ENCODE measurements at regions not wholly inside any gene's neighbourhood (a gene's known extent, or its start where the extent isn't known, plus 50 kb on each side); places are given as distances from the start of the nearest gene placed in this dataset.
"Not testable (repeated sequence)": the region's sequence is repeated elsewhere in the genome, so short reads cannot be mapped to it uniquely, and the experiment has no call there.

DNA sequence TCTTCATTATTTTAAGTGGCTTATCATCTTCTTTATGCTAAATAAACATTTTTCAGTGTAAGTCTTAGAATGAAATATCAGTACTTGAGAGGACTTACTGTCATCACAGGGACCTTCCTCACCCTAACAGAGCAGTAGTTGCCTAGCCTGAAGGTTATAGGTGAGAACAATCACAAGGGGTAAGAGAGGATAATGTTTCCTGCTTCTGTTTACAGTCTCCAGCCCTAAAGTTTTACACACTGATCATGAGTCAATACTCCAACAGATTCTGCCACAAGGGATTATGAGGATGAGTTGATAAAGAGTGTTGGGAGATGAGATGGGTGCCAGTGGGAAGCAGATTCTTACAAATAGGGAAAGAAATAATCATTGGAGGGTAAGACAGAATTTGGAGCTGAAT, 265.1 kb upstream of the DAB2 start:
- no peak overlapping the region for H3K27ac ChIP-seq (ENCODE audit: low read length)
- TF ChIP-seq, protein P1, sequence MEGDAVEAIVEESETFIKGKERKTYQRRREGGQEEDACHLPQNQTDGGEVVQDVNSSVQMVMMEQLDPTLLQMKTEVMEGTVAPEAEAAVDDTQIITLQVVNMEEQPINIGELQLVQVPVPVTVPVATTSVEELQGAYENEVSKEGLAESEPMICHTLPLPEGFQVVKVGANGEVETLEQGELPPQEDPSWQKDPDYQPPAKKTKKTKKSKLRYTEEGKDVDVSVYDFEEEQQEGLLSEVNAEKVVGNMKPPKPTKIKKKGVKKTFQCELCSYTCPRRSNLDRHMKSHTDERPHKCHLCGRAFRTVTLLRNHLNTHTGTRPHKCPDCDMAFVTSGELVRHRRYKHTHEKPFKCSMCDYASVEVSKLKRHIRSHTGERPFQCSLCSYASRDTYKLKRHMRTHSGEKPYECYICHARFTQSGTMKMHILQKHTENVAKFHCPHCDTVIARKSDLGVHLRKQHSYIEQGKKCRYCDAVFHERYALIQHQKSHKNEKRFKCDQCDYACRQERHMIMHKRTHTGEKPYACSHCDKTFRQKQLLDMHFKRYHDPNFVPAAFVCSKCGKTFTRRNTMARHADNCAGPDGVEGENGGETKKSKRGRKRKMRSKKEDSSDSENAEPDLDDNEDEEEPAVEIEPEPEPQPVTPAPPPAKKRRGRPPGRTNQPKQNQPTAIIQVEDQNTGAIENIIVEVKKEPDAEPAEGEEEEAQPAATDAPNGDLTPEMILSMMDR (IDR thresholded peaks at IDR 0.05; ENCODE audit: low read length) = no peak
- TF ChIP-seq EZH2phosphoT487 (IDR thresholded peaks at IDR 0.05; ENCODE audit: low read length) (no peak), EZH2 (optimal IDR thresholded peaks at IDR 0.05; ENCODE audit: low read depth, low read length) (no peak)

DNA sequence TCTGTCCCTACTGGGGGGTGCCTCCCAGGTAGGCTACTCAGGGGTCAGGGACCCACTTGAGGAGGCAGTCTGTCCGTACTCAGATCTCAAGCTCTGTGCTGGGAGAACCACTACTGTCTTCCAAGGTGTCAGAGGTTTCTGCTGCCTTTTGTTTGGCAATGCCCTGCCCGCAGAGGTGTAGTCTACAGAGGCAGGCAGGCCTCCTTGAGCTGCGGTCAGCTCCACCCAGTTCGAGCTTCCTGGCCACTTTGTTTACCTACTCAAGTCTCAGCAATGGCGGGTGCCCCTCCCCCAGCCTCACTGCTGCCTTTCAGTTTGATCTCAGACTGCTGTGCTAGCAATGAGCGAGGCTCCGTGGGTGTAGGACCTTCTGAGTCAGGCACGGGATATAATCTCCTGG, 263.1 kb upstream of the DAB2 start:
- H3F3A ChIP-seq (ENCODE audit: insufficient read depth, low read length); H3K4me1 ChIP-seq (ENCODE audit: low read length); H3K27ac ChIP-seq (ENCODE audit: low read length); H2AFZ ChIP-seq (ENCODE audit: low read length); H3K9ac ChIP-seq (ENCODE audit: low read length); H3K4me3 ChIP-seq (ENCODE audit: low read length); H3K36me3 ChIP-seq (replicated peaks; ENCODE audit: insufficient read depth, low read length); DNase-seq; H3K9me2 ChIP-seq (replicated peaks; ENCODE audit: insufficient read depth, low read length); H3K9me3 ChIP-seq (replicated peaks; ENCODE audit: insufficient read depth, low read length); H4K20me1 ChIP-seq (ENCODE audit: insufficient read depth, low read length); H3K4me2 ChIP-seq (ENCODE audit: low read depth, low read length); H3K27me3 ChIP-seq (replicated peaks; ENCODE audit: insufficient read depth, low read length); H3K79me2 ChIP-seq (ENCODE audit: low read length): not testable (repeated sequence)

More for the DNA sequence above, 265.1 kb upstream of the DAB2 start:
- Histone ChIP-seq H3K79me2 (ENCODE audit: low read length) (no peaks in the 10 kb centered on the region), H3K36me3 (replicated peaks; ENCODE audit: insufficient read depth, low read length) (no peaks in the 10 kb centered on the region), H3K9me2 (replicated peaks; ENCODE audit: insufficient read depth, low read length) (no peaks in the 10 kb centered on the region), H3K27me3 (replicated peaks; ENCODE audit: insufficient read depth, low read length) (no peaks in the 10 kb centered on the region), H3F3A (ENCODE audit: insufficient read depth, low read length) (no peaks in the 10 kb centered on the region), H3K9me3 (replicated peaks; ENCODE audit: insufficient read depth, low read length) (no peaks in the 10 kb centered on the region), H3K4me3 (ENCODE audit: low read length) (no peak overlapping the region), H2AFZ (ENCODE audit: low read length) (no peak overlapping the region), H3K4me2 (ENCODE audit: low read depth, low read length) (no peak overlapping the region), H3K4me1 (ENCODE audit: low read length) (no peaks in the 10 kb centered on the region), H3K9ac (ENCODE audit: low read length) (no peak overlapping the region), H4K20me1 (ENCODE audit: insufficient read depth, low read length) (no peaks in the 10 kb centered on the region)
- no peak for DNase-seq

DNA sequence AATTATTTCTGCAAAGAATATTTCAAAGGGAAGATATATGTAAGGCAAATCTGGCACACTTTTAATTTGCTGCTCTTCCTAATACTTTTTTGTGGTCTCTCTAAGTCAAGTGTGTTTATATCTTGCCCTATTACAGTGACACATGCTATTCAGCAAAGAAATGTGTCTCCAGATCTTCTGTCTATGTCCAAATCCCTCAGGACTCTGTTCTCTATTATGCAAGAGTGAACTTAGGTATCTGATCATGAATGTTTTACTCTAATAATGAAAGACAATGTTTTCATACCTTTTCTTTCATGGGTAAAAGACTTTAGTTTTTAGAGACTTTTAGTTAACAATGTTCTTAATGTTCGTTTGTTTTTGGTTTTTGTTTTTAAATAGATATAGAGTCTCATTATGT, 255.4 kb upstream of the DAB2 start:
- Histone ChIP-seq H4K20me1 (ENCODE audit: insufficient read depth, low read length) (no peaks in the 10 kb centered on the region), H3K27me3 (replicated peaks; ENCODE audit: insufficient read depth, low read length) (no peaks in the 10 kb centered on the region), H3K36me3 (replicated peaks; ENCODE audit: insufficient read depth, low read length) (no peaks in the 10 kb centered on the region), H3K4me2 (ENCODE audit: low read depth, low read length) (no peak overlapping the region), H3K4me3 (ENCODE audit: low read length) (no peak overlapping the region), H3F3A (ENCODE audit: insufficient read depth, low read length) (no peaks in the 10 kb centered on the region), H3K9me3 (replicated peaks; ENCODE audit: insufficient read depth, low read length) (no peaks in the 10 kb centered on the region), H3K9me2 (replicated peaks; ENCODE audit: insufficient read depth, low read length) (no peaks in the 10 kb centered on the region), H2AFZ (ENCODE audit: low read length) (no peak overlapping the region), H3K9ac (ENCODE audit: low read length) (no peak overlapping the region), H3K79me2 (ENCODE audit: low read length) (no peaks in the 10 kb centered on the region), H3K4me1 (ENCODE audit: low read length) (no peaks in the 10 kb centered on the region), H3K27ac (ENCODE audit: low read length) (no peak overlapping the region)
- no peak for DNase-seq
- TF ChIP-seq, protein P1 (IDR thresholded peaks at IDR 0.05; ENCODE audit: low read length) = no peak
- TF ChIP-seq EZH2 (optimal IDR thresholded peaks at IDR 0.05; ENCODE audit: low read depth, low read length) (no peak), EZH2phosphoT487 (IDR thresholded peaks at IDR 0.05; ENCODE audit: low read length) (no peak)

DNA sequence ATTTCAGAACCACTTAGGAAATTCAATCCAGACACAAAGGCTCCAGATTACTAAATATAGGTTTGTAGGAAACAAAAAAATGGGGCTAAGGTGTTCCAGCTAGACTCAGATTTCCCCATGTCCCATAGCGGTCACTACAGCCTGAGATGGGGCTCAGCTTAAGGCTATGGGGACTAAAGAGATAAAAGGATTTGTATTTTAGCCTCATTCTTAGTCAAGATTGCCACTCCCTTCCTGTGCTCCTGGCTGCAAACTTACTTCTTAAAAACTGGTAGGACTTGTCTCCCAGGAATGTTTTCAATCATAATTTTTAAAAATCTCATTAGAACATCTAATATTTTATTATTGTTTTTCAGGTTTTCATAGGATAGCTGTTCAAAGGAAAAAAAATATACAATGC, 253.8 kb upstream of the DAB2 start:
- no peak for DNase-seq
- no peaks in the 10 kb centered on the region for H3K27me3 ChIP-seq (replicated peaks; ENCODE audit: insufficient read depth, low read length)
- no peak overlapping the region for H2AFZ ChIP-seq (ENCODE audit: low read length)
- H4K20me1 ChIP-seq (ENCODE audit: insufficient read depth, low read length) = no peaks in the 10 kb centered on the region
- no peak for TF ChIP-seq EZH2phosphoT487 (IDR thresholded peaks at IDR 0.05; ENCODE audit: low read length)
- TF ChIP-seq, protein P1 (IDR thresholded peaks at IDR 0.05; ENCODE audit: low read length) = no peak
- no peak for TF ChIP-seq EZH2 (optimal IDR thresholded peaks at IDR 0.05; ENCODE audit: low read depth, low read length)
- no peak overlapping the region for H3K4me3 ChIP-seq (ENCODE audit: low read length)
- H3F3A ChIP-seq (ENCODE audit: insufficient read depth, low read length) = no peaks in the 10 kb centered on the region
- no peak overlapping the region for H3K27ac ChIP-seq (ENCODE audit: low read length)
- H3K9ac ChIP-seq (ENCODE audit: low read length) = no peak overlapping the region
- no peaks in the 10 kb centered on the region for H3K9me3 ChIP-seq (replicated peaks; ENCODE audit: insufficient read depth, low read length)
- H3K9me2 ChIP-seq (replicated peaks; ENCODE audit: insufficient read depth, low read length) = no peaks in the 10 kb centered on the region
- no peaks in the 10 kb centered on the region for H3K4me1 ChIP-seq (ENCODE audit: low read length)
- H3K79me2 ChIP-seq (ENCODE audit: low read length) = no peaks in the 10 kb centered on the region
- no peak overlapping the region for H3K4me2 ChIP-seq (ENCODE audit: low read depth, low read length)
- H3K36me3 ChIP-seq (replicated peaks; ENCODE audit: insufficient read depth, low read length) = no peaks in the 10 kb centered on the region

All from MM.1S (cell line).